ENCODE measurements at regions not wholly inside any gene's neighbourhood (a gene's known extent, or its start where the extent isn't known, plus 50 kb on each side); places are given as distances from the start of the nearest gene placed in this dataset.

DNA sequence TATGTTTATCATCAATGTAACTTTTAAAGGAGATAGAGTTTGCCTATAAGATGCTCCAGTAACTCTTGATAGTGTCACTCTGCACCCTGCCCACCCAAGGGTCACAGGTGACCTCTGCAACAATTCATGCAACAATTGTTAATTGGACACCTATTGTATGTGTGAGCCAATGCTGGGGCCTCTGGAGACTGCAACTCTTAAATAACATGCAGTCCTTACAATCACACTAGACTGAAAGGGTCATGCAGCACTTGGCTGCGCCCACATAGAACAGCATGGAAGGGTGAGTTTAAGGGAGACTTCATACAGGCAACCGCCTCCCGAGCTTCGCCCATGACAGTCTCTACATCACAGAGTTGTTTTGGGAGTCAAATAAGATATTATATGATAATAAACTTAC lies 137.1 kb upstream of the TWIST2 start:
- Histone ChIP-seq H3K9ac (no peak overlapping the region), H3K4me1 (ENCODE audit: insufficient read depth) (peaks cover 16% of the 10 kb centered on the region), H4K20me1 (ENCODE audit: insufficient read depth) (no peaks in the 10 kb centered on the region), H3K9me3 (ENCODE audit: low read depth) (no peaks in the 10 kb centered on the region), H3K4me3 (no peak overlapping the region), H3K36me3 (ENCODE audit: low read depth) (no peaks in the 10 kb centered on the region), H3K79me2 (ENCODE audit: insufficient read depth) (no peaks in the 10 kb centered on the region), H3K9me2 (ENCODE audit: insufficient read depth) (no peaks in the 10 kb centered on the region), H3F3A (ENCODE audit: insufficient read depth) (no peaks in the 10 kb centered on the region; the same call in 1 of the 2 replicates), H3K4me2 (ENCODE audit: unreplicated experiment) (no peak overlapping the region), H3K27ac (no peak overlapping the region), H3K27me3 (replicated peaks; ENCODE audit: insufficient read depth) (no peaks in the 10 kb centered on the region), H2AFZ (no peak overlapping the region)
- no peak for TF ChIP-seq EZH2 (IDR thresholded peaks at IDR 0.05; ENCODE audit: insufficient read depth, poor library complexity, severe bottlenecking)
- no peak for TF ChIP-seq EZH2phosphoT487 (IDR thresholded peaks at IDR 0.05; ENCODE audit: insufficient read depth, low read depth)
- in situ Hi-C loops (cut with MboI), result no loop called here
- DNase-seq, result no peak
- WGBS, 2 experiments (ENCODE audit: low coverage in 1 of 2, low lambda C conversion rate in 2 of 2, missing lambda C conversion rate in 2 of 2), result 95 to 96% methylated on average over 4 of the region's 4 CpGs

DNA sequence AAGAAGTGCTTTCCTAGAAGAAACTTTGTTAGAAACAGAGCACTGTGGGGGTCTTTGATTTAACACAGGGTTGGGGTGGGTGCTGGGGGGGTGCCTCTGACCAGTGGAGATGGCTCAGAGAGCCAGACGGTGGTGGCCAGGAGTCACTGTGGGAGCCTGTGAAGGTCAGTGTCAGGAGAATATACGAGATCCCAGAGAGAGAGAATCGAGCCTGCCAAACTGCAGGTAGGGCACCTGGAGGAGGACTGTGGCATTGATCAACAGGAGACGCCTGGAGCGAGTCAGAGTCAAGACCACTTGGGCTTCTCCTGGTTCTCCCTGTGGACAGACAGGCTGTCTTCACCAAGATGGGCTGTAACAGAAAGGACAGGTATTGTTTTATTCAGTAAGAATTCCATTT lies 136.5 kb upstream of the TWIST2 start:
- Histone ChIP-seq H3K36me3 (ENCODE audit: low read depth) (no peaks in the 10 kb centered on the region), H3K9ac (no peak overlapping the region), H4K20me1 (ENCODE audit: insufficient read depth) (no peaks in the 10 kb centered on the region), H3K9me3 (ENCODE audit: low read depth) (no peaks in the 10 kb centered on the region), H3F3A (ENCODE audit: insufficient read depth) (no peaks in the 10 kb centered on the region; the same call in 1 of the 2 replicates), H3K9me2 (ENCODE audit: insufficient read depth) (no peaks in the 10 kb centered on the region), H3K79me2 (ENCODE audit: insufficient read depth) (no peaks in the 10 kb centered on the region), H3K27me3 (replicated peaks; ENCODE audit: insufficient read depth) (no peaks in the 10 kb centered on the region), H3K27ac (no peak overlapping the region), H3K4me1 (ENCODE audit: insufficient read depth) (peaks cover 16% of the 10 kb centered on the region), H2AFZ (no peak overlapping the region), H3K4me3 (no peak overlapping the region), H3K4me2 (ENCODE audit: unreplicated experiment) (no peak overlapping the region)
- TF ChIP-seq EZH2 (IDR thresholded peaks at IDR 0.05; ENCODE audit: insufficient read depth, poor library complexity, severe bottlenecking) (no peak), EZH2phosphoT487 (IDR thresholded peaks at IDR 0.05; ENCODE audit: insufficient read depth, low read depth) (no peak)
- DNase-seq, result no peak
- in situ Hi-C loops (cut with MboI), result no loop called here
- 88 to 94% methylated on average over 5 of the region's 5 CpGs for WGBS, 2 experiments (ENCODE audit: low coverage in 1 of 2, low lambda C conversion rate in 2 of 2, missing lambda C conversion rate in 2 of 2)

DNA sequence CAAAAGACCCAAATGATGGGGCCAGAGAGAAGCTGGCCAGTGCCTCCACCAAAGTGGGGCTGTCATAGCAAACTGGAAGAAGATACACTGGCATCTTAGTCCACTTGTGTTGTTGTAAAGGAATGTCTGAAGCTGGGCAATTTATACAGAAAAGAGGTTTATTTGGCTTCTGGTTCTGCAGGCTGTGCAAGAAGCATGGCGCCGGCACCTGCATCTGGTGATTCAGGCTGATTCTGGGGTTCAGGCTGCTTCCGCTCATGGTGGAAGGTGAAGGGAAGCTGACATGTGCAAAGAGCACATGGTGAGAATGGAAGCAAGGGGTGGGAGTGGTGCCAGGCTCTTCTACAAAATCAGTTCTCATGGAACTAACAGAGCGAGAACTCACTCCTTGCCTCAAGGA lies 135.9 kb upstream of the TWIST2 start:
- H3K27me3 ChIP-seq (replicated peaks; ENCODE audit: insufficient read depth), result no peaks in the 10 kb centered on the region
- no peak overlapping the region for H2AFZ ChIP-seq
- H3K9me2 ChIP-seq (ENCODE audit: insufficient read depth), result no peaks in the 10 kb centered on the region
- no peaks in the 10 kb centered on the region for H3K9me3 ChIP-seq (ENCODE audit: low read depth)
- 99 to 100% methylated on average over 4 of the region's 4 CpGs for WGBS, 2 experiments (ENCODE audit: low coverage in 1 of 2, low lambda C conversion rate in 2 of 2, missing lambda C conversion rate in 2 of 2)
- H4K20me1 ChIP-seq (ENCODE audit: insufficient read depth), result no peaks in the 10 kb centered on the region
- peaks cover 16% of the 10 kb centered on the region for H3K4me1 ChIP-seq (ENCODE audit: insufficient read depth)
- no peak overlapping the region for H3K4me3 ChIP-seq
- H3K79me2 ChIP-seq (ENCODE audit: insufficient read depth), result no peaks in the 10 kb centered on the region
- H3F3A ChIP-seq (ENCODE audit: insufficient read depth), result no peaks in the 10 kb centered on the region; the same call in 1 of the 2 replicates
- no peak overlapping the region for H3K9ac ChIP-seq
- no peak for DNase-seq
- no peak overlapping the region for H3K27ac ChIP-seq
- no peaks in the 10 kb centered on the region for H3K36me3 ChIP-seq (ENCODE audit: low read depth)
- in situ Hi-C loops (cut with MboI), result no loop called here
- no peak overlapping the region for H3K4me2 ChIP-seq (ENCODE audit: unreplicated experiment)
- no peak for TF ChIP-seq EZH2phosphoT487 (IDR thresholded peaks at IDR 0.05; ENCODE audit: insufficient read depth, low read depth)

DNA sequence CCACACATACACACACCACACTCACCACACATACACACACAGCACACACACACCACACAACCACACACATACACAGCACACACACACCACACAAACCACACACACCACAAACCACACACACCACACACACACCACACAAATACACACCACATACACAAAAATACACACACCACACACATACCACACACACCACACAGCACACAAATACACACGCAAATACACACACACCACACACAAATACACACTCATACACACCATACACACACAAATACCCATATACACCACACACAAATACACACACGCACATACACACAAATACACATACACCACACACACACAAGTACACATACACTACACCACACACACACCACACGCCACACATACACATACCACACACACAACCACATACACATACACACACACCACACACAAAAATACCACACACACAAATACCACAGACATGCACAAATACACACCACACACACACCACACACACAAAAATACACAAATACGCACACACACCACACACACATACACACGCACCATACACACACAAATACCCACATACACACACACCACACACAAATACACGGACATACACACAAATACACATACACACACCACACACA lies 134.6 kb upstream of the TWIST2 start:
- no peak overlapping the region for H3K27ac ChIP-seq
- H2AFZ ChIP-seq, result no peak overlapping the region
- no peaks in the 10 kb centered on the region for H4K20me1 ChIP-seq (ENCODE audit: insufficient read depth)
- no peak overlapping the region for H3K4me3 ChIP-seq
- H3K27me3 ChIP-seq (replicated peaks; ENCODE audit: insufficient read depth), result no peaks in the 10 kb centered on the region
- in situ Hi-C loops (cut with MboI), result no loop called here
- no peaks in the 10 kb centered on the region for H3K9me2 ChIP-seq (ENCODE audit: insufficient read depth)
- H3K36me3 ChIP-seq (ENCODE audit: low read depth), result no peaks in the 10 kb centered on the region
- no peaks in the 10 kb centered on the region for H3K9me3 ChIP-seq (ENCODE audit: low read depth)
- no peaks in the 10 kb centered on the region; the same call in 1 of the 2 replicates for H3F3A ChIP-seq (ENCODE audit: insufficient read depth)
- no peak for DNase-seq
- WGBS, 2 experiments (ENCODE audit: low coverage in 1 of 2, low lambda C conversion rate in 2 of 2, missing lambda C conversion rate in 2 of 2), result 95 to 100% methylated on average over 5 to 6 of the region's 6 CpGs
- no peak overlapping the region for H3K9ac ChIP-seq
- no peak for TF ChIP-seq EZH2phosphoT487 (IDR thresholded peaks at IDR 0.05; ENCODE audit: insufficient read depth, low read depth)
- TF ChIP-seq EZH2 (IDR thresholded peaks at IDR 0.05; ENCODE audit: insufficient read depth, poor library complexity, severe bottlenecking), result no peak
- peaks cover 16% of the 10 kb centered on the region for H3K4me1 ChIP-seq (ENCODE audit: insufficient read depth)
- H3K4me2 ChIP-seq (ENCODE audit: unreplicated experiment), result no peak overlapping the region
- no peaks in the 10 kb centered on the region for H3K79me2 ChIP-seq (ENCODE audit: insufficient read depth)

Measured in GM23248 (cell line).